ENCODE measurements at regions not wholly inside any gene's neighbourhood (a gene's known extent, or its start where the extent isn't known, plus 50 kb on each side); places are given as distances from the start of the nearest gene placed in this dataset.

DNA sequence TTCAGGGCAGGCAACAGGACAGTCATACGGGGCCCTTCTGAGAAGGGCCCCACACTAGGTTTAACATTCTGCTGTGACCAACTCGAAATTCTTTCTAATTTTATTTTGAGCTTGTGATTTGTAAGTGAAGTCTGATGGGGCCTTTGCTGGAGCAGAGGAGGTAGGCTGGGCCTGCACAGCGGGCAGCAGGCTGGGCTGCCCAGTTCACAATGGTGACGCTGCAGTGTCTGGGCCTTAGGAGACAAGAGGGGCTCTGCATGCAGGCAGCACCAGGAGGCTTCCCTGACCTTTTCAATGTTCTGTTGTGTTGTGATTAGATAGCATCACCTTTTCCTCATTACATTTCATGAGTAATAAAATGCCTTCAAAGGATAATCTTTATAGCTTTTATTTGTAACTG lies 175.1 kb downstream of the CXCL12 start:
- in situ Hi-C loops (cut with HindIII; ENCODE audit: low sequenced_read_pairs) = no loop called here
- DNase-seq (ENCODE audit: low spot score) = no peak

- DNase-seq (ENCODE audit: low spot score) = no peak
Observed at GRCh38 chr10:44207160-44207559, 177.7 kb downstream of the CXCL12 start.

DNA sequence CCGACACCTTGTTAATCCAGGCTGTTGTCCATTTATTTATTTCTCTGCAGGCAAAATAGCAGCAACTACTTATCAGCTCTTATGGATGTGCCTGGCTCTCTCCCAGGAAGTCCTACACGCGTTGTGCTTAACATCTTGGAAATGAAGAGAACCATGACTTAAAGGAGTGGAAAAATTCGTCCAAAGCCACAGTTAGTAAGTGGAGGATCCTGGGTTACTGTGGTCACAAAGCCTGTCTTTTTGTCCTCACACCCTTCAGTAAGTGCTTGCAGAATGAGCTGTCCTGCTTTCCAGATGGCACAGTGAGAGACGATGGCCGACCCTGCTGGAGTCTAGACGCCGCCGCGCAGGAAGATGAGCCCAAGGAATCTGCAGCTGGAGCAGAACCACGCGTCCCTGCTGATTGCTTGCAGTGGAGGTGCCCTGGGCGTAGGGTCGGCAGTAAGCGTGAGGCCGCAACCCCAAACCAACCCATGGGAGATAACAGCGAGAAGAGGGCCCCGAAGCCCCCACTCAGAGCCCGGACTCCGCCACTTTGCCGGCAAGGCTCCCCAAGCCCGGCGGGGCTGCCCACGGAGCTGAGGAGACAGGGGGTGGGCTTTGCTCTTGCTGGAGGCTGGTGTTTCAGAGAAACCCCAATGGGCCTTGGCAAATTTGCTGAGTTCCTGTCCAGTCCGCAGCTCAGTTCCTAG lies 178.6 kb downstream of the CXCL12 start:
- in situ Hi-C loops (cut with HindIII; ENCODE audit: low sequenced_read_pairs) = no loop called here
- no peak for DNase-seq (ENCODE audit: low spot score)

More at GRCh38 chr10:44207160-44207559, 177.7 kb downstream of the CXCL12 start:
- in situ Hi-C loops (cut with HindIII; ENCODE audit: low sequenced_read_pairs) = no loop called here

DNA sequence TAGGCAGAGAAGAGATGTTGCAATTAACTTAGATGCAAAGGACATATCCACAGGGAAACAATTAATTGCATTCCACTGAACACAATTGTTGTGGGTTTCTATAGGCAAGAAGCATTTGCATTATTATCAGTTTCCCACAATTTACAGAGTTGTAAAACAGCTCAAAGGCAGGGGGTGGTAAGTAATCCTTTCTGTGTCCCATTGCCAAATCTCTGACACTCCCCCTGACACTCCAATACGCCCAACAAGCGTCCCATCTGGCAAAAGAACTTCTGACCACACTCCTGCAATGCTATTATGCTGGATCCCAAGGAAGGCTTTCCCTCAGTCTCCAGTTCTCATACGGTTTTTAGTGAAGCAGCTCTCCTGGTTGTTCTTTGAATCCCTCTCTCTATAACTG lies 179.8 kb downstream of the CXCL12 start:
- no peak for DNase-seq (ENCODE audit: low spot score)
- in situ Hi-C loops (cut with HindIII; ENCODE audit: low sequenced_read_pairs) = no loop called here

DNA sequence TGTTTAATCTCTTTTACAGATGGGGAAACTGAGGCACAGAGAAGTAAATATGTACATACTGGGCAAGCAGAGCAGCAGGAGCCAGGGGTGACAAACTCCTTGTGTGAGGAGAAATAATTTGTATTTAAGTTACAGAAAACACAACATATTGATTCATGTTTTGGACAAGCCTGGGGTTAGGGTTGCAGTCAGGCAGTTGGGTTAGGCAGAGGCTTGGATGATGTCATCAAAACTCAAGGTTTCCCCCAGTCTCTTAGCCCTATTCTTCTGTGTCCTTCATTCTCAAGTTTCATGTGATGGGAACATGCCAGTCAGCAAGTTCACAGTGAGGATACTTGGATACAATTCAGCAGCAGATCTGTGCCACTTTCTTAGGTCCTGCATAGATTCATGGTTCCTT lies 181.4 kb downstream of the CXCL12 start:
- in situ Hi-C loops (cut with HindIII; ENCODE audit: low sequenced_read_pairs) = no loop called here
- no peak for DNase-seq (ENCODE audit: low spot score)

- in situ Hi-C loops (cut with HindIII; ENCODE audit: low sequenced_read_pairs) = no loop called here
- DNase-seq (ENCODE audit: low spot score) = no peak
Observed at GRCh38 chr10:44202952-44203351, 181.9 kb downstream of the CXCL12 start.

DNA sequence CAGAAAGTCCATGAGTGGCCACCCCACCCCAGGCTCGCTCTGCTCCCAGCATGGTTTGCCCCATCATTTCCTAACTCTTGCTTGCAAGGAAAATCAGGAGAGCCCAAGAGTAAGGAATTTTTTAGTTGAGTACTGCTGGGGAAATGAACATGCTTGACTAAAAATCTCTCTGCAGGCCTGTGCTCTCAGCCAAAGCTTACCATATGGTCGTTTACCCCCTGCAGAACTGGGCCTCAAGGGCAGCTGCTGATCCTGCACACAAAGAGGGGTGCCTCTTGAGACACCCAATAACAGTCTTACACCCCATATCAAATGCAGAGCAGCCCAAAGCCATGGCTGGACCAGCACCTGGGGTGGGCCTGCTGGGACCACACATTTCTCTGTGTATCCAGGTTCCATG lies 183.2 kb downstream of the CXCL12 start:
- DNase-seq (ENCODE audit: low spot score) = peak; percentile 62
- in situ Hi-C loops (cut with HindIII; ENCODE audit: low sequenced_read_pairs) = no loop called here

DNA sequence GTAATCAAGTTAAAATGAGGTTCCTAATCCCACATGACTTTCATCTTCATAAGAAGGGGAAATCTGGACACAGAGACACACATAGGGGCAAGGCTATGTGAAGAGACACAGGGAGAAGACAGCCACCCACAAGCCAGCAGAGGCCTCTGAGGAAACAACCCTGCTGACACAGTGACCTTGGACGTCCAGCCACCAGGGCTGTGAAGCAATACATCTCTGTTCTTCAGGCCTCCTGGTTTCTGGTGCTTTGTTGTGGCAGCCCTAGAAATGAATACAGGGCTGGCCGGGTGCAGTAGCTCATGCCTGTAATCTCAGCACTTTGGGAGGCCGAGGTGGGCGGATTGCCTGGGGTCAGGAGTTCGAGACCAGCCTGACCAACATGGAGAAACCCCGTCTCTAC lies 183.9 kb downstream of the CXCL12 start:
- no peak for DNase-seq (ENCODE audit: low spot score)
- in situ Hi-C loops (cut with HindIII; ENCODE audit: low sequenced_read_pairs) = no loop called here

- in situ Hi-C loops (cut with HindIII; ENCODE audit: low sequenced_read_pairs) = no loop called here
- no peak for DNase-seq (ENCODE audit: low spot score)
Observed at GRCh38 chr10:44199991-44200655, 184.8 kb downstream of the CXCL12 start.

- DNase-seq (ENCODE audit: low spot score) = no peak
- in situ Hi-C loops (cut with HindIII; ENCODE audit: low sequenced_read_pairs) = no loop called here
Observed at GRCh38 chr10:44199267-44199666, 185.6 kb downstream of the CXCL12 start.

- in situ Hi-C loops (cut with HindIII; ENCODE audit: low sequenced_read_pairs) = no loop called here
- no peak for DNase-seq (ENCODE audit: low spot score)
Observed at GRCh38 chr10:44198780-44199097, 186.2 kb downstream of the CXCL12 start.

- no peak for DNase-seq (ENCODE audit: low spot score)
- in situ Hi-C loops (cut with HindIII; ENCODE audit: low sequenced_read_pairs) = no loop called here
Observed at GRCh38 chr10:44198096-44198779, 186.7 kb downstream of the CXCL12 start.

DNA sequence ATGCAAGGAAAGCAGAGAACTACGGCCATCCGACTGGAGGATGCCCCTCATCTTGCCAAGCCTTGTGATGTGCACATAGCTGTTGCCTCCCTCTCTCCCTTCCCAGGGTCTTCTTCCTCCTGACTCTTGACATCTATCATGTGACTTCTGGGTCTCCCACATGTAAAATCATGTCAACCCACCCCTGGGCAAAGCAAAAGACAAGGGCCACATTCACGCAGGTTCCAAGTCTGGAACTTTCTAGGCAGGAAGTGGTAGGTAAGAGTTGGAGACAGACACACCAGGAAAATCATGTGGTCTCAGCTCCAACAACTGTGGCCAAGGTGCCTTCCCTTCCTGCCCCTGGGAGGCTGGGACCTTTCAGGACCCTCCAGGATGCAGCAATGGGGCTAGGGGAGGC lies 187.3 kb downstream of the CXCL12 start:
- DNase-seq (ENCODE audit: low spot score) = no peak
- in situ Hi-C loops (cut with HindIII; ENCODE audit: low sequenced_read_pairs) = no loop called here

DNA sequence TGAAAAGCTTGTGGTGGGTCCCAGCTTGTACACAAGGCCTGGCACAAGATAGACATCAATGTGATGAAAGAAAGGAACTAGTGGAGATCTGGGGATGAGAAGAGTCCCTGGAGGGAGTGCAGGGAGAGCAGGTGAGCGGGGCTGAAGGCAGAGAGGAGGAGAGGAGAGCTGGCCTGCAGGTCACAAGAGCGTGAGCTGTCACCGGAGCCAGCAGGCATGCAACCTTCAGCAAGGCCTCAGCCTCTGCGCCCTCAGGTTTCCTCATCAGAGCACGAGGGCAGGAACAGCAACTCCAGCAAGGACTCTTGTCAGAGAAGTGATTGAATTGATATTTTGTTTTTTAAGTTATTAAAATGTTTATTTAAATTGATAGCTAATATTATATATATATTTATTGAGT lies 188.6 kb downstream of the CXCL12 start:
- no peak for DNase-seq (ENCODE audit: low spot score)
- in situ Hi-C loops (cut with HindIII; ENCODE audit: low sequenced_read_pairs) = no loop called here

GRCh38 chr10:44196008-44196320 lies 188.9 kb downstream of the CXCL12 start:
- no peak for DNase-seq (ENCODE audit: low spot score)
- in situ Hi-C loops (cut with HindIII; ENCODE audit: low sequenced_read_pairs) = no loop called here

- in situ Hi-C loops (cut with HindIII; ENCODE audit: low sequenced_read_pairs) = no loop called here
- DNase-seq (ENCODE audit: low spot score) = no peak
Observed at GRCh38 chr10:44195112-44196007, 189.5 kb downstream of the CXCL12 start.

DNA sequence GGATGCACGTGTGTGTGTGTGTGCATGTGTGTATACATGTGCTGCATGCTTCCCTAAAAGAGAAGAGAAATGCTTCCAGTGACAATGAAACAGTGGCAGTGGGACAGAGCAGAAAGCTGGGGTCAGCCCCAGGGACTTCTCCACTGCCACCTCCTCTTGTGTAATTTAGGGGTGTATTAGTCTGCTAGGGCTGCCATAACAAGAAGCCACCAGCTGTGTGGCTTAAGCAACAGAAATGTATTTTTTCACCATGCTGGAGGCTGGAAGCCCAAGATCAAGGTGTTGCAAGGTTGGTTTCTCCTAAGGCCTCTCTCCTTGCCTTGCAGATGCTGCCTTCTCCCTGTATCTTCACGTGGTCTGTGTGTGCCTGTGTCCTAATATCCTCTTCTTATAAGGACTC lies 190.5 kb downstream of the CXCL12 start:
- no peak for DNase-seq (ENCODE audit: low spot score)
- in situ Hi-C loops (cut with HindIII; ENCODE audit: low sequenced_read_pairs) = no loop called here

- DNase-seq (ENCODE audit: low spot score) = no peak
- in situ Hi-C loops (cut with HindIII; ENCODE audit: low sequenced_read_pairs) = no loop called here
Observed at GRCh38 chr10:44193567-44194220, 191.2 kb downstream of the CXCL12 start.

DNA sequence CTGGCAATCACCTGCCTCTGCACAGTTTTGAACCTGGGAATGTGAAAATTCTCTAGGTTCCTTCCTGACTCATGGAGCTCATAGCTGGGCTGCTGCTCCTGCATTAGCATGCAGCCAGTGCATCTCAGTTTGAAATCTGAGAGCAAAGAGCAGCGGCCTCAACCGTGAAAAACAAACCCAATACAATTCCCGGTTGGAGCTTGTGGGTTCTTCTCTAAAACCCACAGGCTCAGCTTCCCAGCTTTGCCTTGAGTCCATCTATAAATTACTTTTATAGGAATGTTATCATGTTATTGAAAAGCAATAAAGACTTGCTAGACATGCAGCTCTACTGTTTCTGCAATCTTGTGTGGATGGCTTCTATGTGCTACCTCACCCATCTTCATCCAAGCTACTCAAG lies 191.7 kb downstream of the CXCL12 start:
- DNase-seq (ENCODE audit: low spot score) = no peak
- in situ Hi-C loops (cut with HindIII; ENCODE audit: low sequenced_read_pairs) = no loop called here

Data from G401 (cell line).